ENCODE measurements at regions not wholly inside any gene's neighbourhood (a gene's known extent, or its start where the extent isn't known, plus 50 kb on each side); places are given as distances from the start of the nearest gene placed in this dataset.
"Not testable (repeated sequence)": the region's sequence is repeated elsewhere in the genome, so short reads cannot be mapped to it uniquely, and the experiment has no call there.

DNA sequence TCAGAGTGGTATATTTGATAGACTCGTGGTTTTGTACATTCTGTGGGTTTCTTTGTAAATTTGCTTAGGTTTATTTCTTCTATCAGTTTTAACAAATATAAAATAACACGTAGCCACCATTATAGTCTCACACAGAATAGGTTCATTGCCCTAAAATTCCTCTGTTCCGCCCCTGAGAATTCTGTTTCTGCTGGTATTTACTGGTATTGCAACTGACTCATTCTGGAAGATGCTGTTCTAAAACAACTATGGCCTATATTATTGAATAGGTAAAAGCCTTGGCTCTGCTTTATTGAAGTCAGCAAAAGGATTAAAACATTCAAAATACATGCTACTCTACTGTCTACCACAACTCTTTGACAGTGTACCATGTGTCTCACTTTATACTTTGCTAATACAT lies 119.1 kb upstream of the CHORDC1 start:
- DNase-seq (ENCODE audit: low spot score) = no peak

GRCh38 chr11:90332415-90332814 lies 109.6 kb upstream of the CHORDC1 start:
- peak; percentile 13 for DNase-seq (ENCODE audit: low spot score)

- DNase-seq (ENCODE audit: low spot score) = no peak
Observed at GRCh38 chr11:90330632-90331031, 107.8 kb upstream of the CHORDC1 start.

- DNase-seq (ENCODE audit: low spot score) = no peak
Observed at GRCh38 chr11:90329043-90329442, 106.2 kb upstream of the CHORDC1 start.

- DNase-seq (ENCODE audit: low spot score) = no peak
Observed at GRCh38 chr11:90326647-90327046, 103.8 kb upstream of the CHORDC1 start.

- no peak for DNase-seq (ENCODE audit: low spot score)
Observed at GRCh38 chr11:90323289-90323688, 100.4 kb upstream of the CHORDC1 start.

DNA sequence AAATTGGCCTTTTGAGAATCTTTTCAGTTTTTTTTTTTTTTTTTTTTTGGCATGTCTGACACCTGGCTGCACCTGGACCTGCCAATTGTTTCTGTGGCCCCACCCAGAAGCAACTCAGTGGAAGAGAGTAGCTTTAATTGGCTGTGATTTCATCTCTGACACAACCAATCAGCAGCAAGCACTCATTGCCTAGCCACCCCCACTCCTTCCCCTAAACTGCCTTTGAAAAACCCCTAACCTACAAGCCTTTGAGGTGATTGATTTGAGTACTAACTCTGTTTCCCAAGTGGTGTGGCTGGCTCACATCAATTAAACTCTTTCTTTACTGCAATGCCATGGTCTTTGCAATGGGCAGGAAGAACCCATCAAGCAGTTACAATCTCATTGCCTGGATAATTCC lies 98.2 kb upstream of the CHORDC1 start:
- no peak for DNase-seq (ENCODE audit: low spot score)

- DNase-seq (ENCODE audit: low spot score) = no peak
Observed at GRCh38 chr11:90318651-90319050, 95.8 kb upstream of the CHORDC1 start.

GRCh38 chr11:90310210-90310609 lies 87.4 kb upstream of the CHORDC1 start:
- peak; percentile 24 for DNase-seq (ENCODE audit: low spot score)

DNA sequence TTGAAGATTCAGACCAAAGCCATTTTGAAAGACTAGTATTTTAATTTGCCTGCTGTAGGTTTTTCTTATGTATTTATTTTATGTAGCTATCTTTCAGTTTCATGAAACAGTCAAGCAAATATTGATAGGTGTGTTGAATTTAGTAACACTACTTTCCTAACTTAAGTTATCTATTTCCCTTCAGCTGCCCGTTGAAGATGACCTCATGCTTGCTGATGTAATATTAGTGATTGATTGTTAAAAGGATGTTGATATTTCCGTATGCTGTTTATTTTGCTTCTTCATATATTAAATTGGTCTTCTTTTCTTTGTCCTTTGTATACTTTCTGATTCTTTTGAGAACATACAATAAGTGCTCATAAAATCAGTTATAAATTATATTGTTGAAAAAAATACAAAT lies 86.8 kb upstream of the CHORDC1 start:
- no peak for DNase-seq (ENCODE audit: low spot score)

GRCh38 chr11:90294526-90294925 lies 71.7 kb upstream of the CHORDC1 start:
- no peak for DNase-seq (ENCODE audit: low spot score)

DNA sequence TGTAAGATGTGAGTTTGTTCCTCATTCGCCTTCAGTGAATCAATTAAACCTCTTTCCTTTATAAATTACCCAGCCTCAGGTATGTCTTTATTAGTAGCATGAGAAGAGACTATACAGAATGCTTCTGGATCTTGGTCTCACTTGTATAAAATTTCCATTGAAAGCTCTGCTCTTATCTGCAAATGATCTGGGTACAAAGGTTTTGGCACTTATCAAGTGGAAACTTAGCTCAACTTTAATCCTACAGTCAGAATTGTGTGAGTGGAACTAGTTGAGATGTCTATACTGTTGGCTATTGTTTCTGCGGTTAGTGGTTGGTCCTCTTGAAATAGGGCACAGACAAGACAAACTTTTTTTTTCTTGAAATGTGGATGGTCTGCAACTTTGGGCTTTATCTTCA lies 71.2 kb upstream of the CHORDC1 start:
- no peak for DNase-seq (ENCODE audit: low spot score)

GRCh38 chr11:90288212-90288821 lies 65.5 kb upstream of the CHORDC1 start:
- DNase-seq (ENCODE audit: low spot score) = peak; percentile 45

GRCh38 chr11:90286640-90287039 lies 63.8 kb upstream of the CHORDC1 start:
- DNase-seq (ENCODE audit: low spot score) = no peak

GRCh38 chr11:90284171-90284570 lies 61.3 kb upstream of the CHORDC1 start:
- DNase-seq (ENCODE audit: low spot score) = no peak

DNA sequence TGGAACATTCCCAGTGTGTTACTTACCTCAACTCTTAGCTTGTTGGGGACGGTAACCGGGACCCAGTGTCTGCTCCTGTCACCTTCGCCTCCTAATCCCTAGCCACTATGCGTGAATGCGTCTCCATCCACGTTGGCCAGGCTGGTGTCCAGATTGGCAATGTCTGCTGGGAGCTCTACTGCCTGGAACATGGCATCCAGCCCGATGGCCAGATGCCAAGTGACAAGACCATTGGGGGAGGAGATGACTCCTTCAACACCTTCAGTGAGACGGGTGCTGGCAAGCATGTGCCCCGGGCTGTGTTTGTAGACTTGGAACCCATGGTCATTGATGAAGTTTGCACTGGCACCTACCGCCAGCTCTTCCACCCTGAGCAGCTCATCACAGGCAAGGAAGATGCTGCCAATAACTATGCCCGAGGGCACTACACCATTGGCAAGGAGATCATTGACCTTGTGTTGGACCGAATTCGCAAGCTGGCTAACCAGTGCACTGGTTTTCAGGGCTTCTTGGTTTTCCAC lies 59.8 kb upstream of the CHORDC1 start:
- DNase-seq (ENCODE audit: low spot score) = not testable (repeated sequence)

- no peak for DNase-seq (ENCODE audit: low spot score)
Observed at GRCh38 chr11:90274362-90274761, 51.5 kb upstream of the CHORDC1 start.
